ENCODE measurements at regions not wholly inside any gene's neighbourhood (a gene's known extent, or its start where the extent isn't known, plus 50 kb on each side); places are given as distances from the start of the nearest gene placed in this dataset.

GRCh38 chr15:92745845-92746271 lies 90.3 kb upstream of the FAM174B start:
- no peak overlapping the region for H3K4me3 ChIP-seq
- TF ChIP-seq, protein P1, sequence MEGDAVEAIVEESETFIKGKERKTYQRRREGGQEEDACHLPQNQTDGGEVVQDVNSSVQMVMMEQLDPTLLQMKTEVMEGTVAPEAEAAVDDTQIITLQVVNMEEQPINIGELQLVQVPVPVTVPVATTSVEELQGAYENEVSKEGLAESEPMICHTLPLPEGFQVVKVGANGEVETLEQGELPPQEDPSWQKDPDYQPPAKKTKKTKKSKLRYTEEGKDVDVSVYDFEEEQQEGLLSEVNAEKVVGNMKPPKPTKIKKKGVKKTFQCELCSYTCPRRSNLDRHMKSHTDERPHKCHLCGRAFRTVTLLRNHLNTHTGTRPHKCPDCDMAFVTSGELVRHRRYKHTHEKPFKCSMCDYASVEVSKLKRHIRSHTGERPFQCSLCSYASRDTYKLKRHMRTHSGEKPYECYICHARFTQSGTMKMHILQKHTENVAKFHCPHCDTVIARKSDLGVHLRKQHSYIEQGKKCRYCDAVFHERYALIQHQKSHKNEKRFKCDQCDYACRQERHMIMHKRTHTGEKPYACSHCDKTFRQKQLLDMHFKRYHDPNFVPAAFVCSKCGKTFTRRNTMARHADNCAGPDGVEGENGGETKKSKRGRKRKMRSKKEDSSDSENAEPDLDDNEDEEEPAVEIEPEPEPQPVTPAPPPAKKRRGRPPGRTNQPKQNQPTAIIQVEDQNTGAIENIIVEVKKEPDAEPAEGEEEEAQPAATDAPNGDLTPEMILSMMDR (IDR thresholded peaks at IDR 0.05; ENCODE audit: borderline replicate concordance), result no peak
- peaks cover 7% of the 10 kb centered on the region for H3K9me3 ChIP-seq (replicated peaks)
- no peaks in the 10 kb centered on the region for H3K36me3 ChIP-seq
- intact Hi-C loops (cut with micrococcal nuclease), result no loop called here
- no peaks in the 10 kb centered on the region for H3K4me1 ChIP-seq
- no peaks in the 10 kb centered on the region for H3K27me3 ChIP-seq (ENCODE audit: low read depth)
- DNase-seq, result no peak
- no peak overlapping the region for H3K27ac ChIP-seq (replicated peaks)

GRCh38 chr15:92747047-92747446 lies 91.5 kb upstream of the FAM174B start:
- Histone ChIP-seq H3K4me3 (no peak overlapping the region), H3K36me3 (no peaks in the 10 kb centered on the region), H3K27ac (replicated peaks) (no peak overlapping the region), H3K9me3 (replicated peaks) (peaks cover 7% of the 10 kb centered on the region), H3K4me1 (no peaks in the 10 kb centered on the region), H3K27me3 (ENCODE audit: low read depth) (no peaks in the 10 kb centered on the region)
- TF ChIP-seq, protein P1 (IDR thresholded peaks at IDR 0.05; ENCODE audit: borderline replicate concordance), result no peak
- DNase-seq, result no peak
- intact Hi-C loops (cut with micrococcal nuclease), result no loop called here

GRCh38 chr15:92749216-92749615 lies 93.6 kb upstream of the FAM174B start:
- TF ChIP-seq, protein P1 (IDR thresholded peaks at IDR 0.05; ENCODE audit: borderline replicate concordance), result no peak
- peaks cover 2% of the 10 kb centered on the region for H3K9me3 ChIP-seq (replicated peaks)
- no peaks in the 10 kb centered on the region for H3K4me1 ChIP-seq
- no peak overlapping the region for H3K27ac ChIP-seq (replicated peaks)
- H3K27me3 ChIP-seq (ENCODE audit: low read depth), result no peaks in the 10 kb centered on the region
- intact Hi-C loops (cut with micrococcal nuclease), result no loop called here
- no peak overlapping the region for H3K4me3 ChIP-seq
- no peak for DNase-seq
- H3K36me3 ChIP-seq, result no peaks in the 10 kb centered on the region

DNA sequence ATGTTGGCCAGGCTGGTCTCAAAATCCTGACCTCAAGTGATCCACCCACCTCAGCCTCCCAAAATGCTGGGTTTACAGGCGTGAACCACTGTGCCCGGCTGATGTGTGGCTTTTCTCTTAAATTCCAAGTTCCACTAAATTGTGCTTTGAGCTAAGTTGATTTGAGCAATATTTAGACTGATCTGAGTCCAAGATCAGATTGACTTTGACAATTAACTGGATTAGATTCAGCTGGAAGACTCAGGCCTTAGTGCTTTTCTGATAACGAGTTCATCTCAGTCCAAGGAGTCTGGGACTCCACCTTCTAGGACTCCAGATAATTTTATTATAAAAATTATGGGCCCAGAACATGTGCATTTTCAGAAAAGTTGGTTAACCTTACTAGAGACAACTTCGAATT lies 94.4 kb upstream of the FAM174B start:
- H3K4me1 ChIP-seq, result no peaks in the 10 kb centered on the region
- no peaks in the 10 kb centered on the region for H3K9me3 ChIP-seq (replicated peaks)
- DNase-seq, result no peak
- H3K27ac ChIP-seq (replicated peaks), result no peak overlapping the region
- H3K36me3 ChIP-seq, result no peaks in the 10 kb centered on the region
- no peak overlapping the region for H3K4me3 ChIP-seq
- no peaks in the 10 kb centered on the region for H3K27me3 ChIP-seq (ENCODE audit: low read depth)
- intact Hi-C loops (cut with micrococcal nuclease), result no loop called here
- TF ChIP-seq, protein P1 (IDR thresholded peaks at IDR 0.05; ENCODE audit: borderline replicate concordance), result no peak

DNA sequence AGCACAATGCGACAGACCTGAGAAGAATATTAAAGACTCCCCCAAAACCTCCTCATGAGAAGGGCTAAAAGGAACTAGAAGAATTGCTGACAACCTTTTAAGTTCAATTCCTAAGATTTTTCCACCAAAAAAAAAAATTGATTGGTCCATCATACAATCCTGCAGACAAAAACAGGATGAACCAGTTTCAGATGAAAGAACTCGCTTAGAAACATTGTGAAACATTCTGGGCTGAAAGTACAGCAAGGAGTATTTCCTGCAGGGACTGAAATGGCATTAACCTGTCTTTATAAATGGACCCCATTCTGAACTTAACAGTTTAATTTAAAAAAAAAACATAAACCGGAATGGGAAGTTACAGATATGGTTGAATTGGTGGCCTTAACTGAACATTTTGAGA lies 96.0 kb upstream of the FAM174B start:
- no peak for DNase-seq
- TF ChIP-seq, protein P1 (IDR thresholded peaks at IDR 0.05; ENCODE audit: borderline replicate concordance), result no peak
- no peak overlapping the region for H3K27ac ChIP-seq (replicated peaks)
- H3K36me3 ChIP-seq, result no peaks in the 10 kb centered on the region
- H3K9me3 ChIP-seq (replicated peaks), result no peaks in the 10 kb centered on the region
- H3K27me3 ChIP-seq (ENCODE audit: low read depth), result no peaks in the 10 kb centered on the region
- no peak overlapping the region for H3K4me3 ChIP-seq
- intact Hi-C loops (cut with micrococcal nuclease), result no loop called here
- no peaks in the 10 kb centered on the region for H3K4me1 ChIP-seq

DNA sequence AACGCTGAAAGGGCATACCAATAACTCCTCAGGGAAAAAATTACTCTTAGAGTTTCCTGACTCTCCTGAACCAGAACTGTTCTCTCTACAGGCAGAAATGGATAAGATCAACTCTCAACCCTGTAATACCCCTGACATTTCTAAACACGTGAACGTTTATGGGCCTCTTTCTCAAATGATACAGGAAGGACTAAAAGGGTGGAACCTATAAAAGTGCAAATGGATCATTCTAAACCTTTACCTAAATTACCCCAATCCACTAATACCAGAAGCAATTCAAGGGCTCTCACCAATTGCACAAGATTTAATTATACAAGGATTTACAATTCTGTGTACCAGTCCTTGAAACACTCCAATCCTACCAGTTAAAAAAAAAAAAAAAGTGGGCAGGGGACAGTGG lies 98.0 kb upstream of the FAM174B start:
- no peaks in the 10 kb centered on the region for H3K36me3 ChIP-seq
- H3K4me3 ChIP-seq, result no peak overlapping the region
- DNase-seq, result no peak
- H3K9me3 ChIP-seq (replicated peaks), result no peaks in the 10 kb centered on the region
- no peaks in the 10 kb centered on the region for H3K27me3 ChIP-seq (ENCODE audit: low read depth)
- intact Hi-C loops (cut with micrococcal nuclease), result no loop called here
- H3K4me1 ChIP-seq, result no peaks in the 10 kb centered on the region
- TF ChIP-seq, protein P1 (IDR thresholded peaks at IDR 0.05; ENCODE audit: borderline replicate concordance), result no peak
- no peak overlapping the region for H3K27ac ChIP-seq (replicated peaks)

Measured in left ventricle myocardium inferior (tissue), 1 donor.